Liver (tissue), 8 donors: ENCODE measurements at regions not wholly inside any gene's neighbourhood (a gene's known extent, or its start where the extent isn't known, plus 50 kb on each side); places are given as distances from the start of the nearest gene placed in this dataset.

ENCODE experiments used
- DNase-seq: peaks from one replicate; pipeline ENCODE4 v3.0.0-alpha.2; 2017; ENCODE audit warnings: low spot score
- H3K27ac ChIP-seq, 2 donors: one replicate each; pipeline ENCODE4 v1.7.0; 2013; ENCODE audit warnings: inconsistent platforms in 2 of 2, low read length in 2 of 2, control low read depth in 1 of 2, low read depth in 1 of 2, mild to moderate bottlenecking in 1 of 2
- H3K27me3 ChIP-seq, 4 donors: one replicate each; pipeline versions ENCODE4 v1.6.1 to v1.7.0; 2013; ENCODE audit warnings: low read length in 3 of 4, inconsistent platforms in 1 of 4, mild to moderate bottlenecking in 1 of 4, moderate library complexity in 1 of 4; ENCODE audit not compliant: control insufficient read depth in 4 of 4, insufficient read depth in 4 of 4
- H3K36me3 ChIP-seq, 4 donors: one replicate each; pipeline versions ENCODE4 v1.6.1 to v1.7.0; 2013; ENCODE audit warnings: low read length in 3 of 4, mild to moderate bottlenecking in 3 of 4, low read depth in 1 of 4, moderate library complexity in 1 of 4; ENCODE audit not compliant: control insufficient read depth in 4 of 4, insufficient read depth in 3 of 4
- H3K4me1 ChIP-seq, 4 donors: one replicate each; pipeline versions ENCODE4 v1.6.1 to v1.7.0; 2013; ENCODE audit warnings: low read length in 3 of 4, mild to moderate bottlenecking in 3 of 4, moderate library complexity in 1 of 4; ENCODE audit not compliant: control insufficient read depth in 4 of 4, insufficient read depth in 4 of 4
- H3K4me3 ChIP-seq, 3 donors: one replicate each; pipeline versions ENCODE4 v1.6.1 to v1.7.0; 2013; ENCODE audit warnings: low read length in 3 of 3, control low read depth in 1 of 3, low read depth in 1 of 3, mild to moderate bottlenecking in 1 of 3
- H3K9ac ChIP-seq, 2 donors: one replicate each; pipeline ENCODE4 v1.7.0; 2013; ENCODE audit warnings: low read length in 2 of 2, mild to moderate bottlenecking in 2 of 2, moderate library complexity in 2 of 2, control low read depth in 1 of 2, low read depth in 1 of 2
- H3K9me3 ChIP-seq, 4 donors: one replicate each; pipeline versions ENCODE4 v1.6.1 to v1.7.0; 2013; ENCODE audit warnings: low read length in 3 of 4; ENCODE audit not compliant: control insufficient read depth in 4 of 4
- EGR1 ChIP-seq, 2 donors: IDR thresholded peaks; 2 replicates each; pipeline ENCODE4 v1.6.1; 2016 to 2018; ENCODE audit warnings: antibody characterized with exemption in 2 of 2, low read depth in 2 of 2
- FOXA1 ChIP-seq: IDR thresholded peaks from 2 replicates; pipeline ENCODE4 v1.6.1; 2016; ENCODE audit warnings: antibody characterized with exemption
- FOXA2 ChIP-seq: IDR thresholded peaks from 2 replicates; pipeline ENCODE4 v1.6.1; 2016; ENCODE audit warnings: antibody characterized with exemption
- GABPA ChIP-seq, 2 donors: IDR thresholded peaks in 1 of 2; conservative IDR thresholded peaks in 1 of 2; 2 replicates each; pipeline ENCODE4 v1.6.1; 2016; ENCODE audit warnings: antibody characterized with exemption in 2 of 2, mild to moderate bottlenecking in 1 of 2, moderate library complexity in 1 of 2
- HNF4A ChIP-seq, 2 donors: conservative IDR thresholded peaks; 2 replicates each; pipeline ENCODE4 v1.6.1; 2016; ENCODE audit warnings: antibody characterized with exemption in 2 of 2, mild to moderate bottlenecking in 2 of 2
- HNF4G ChIP-seq: IDR thresholded peaks from 2 replicates; pipeline ENCODE4 v1.6.1; 2016; ENCODE audit warnings: antibody characterized with exemption
- JUND ChIP-seq, 2 donors: IDR thresholded peaks; 2 replicates each; pipeline ENCODE4 v1.6.1; 2016; ENCODE audit warnings: antibody characterized with exemption in 2 of 2
- NR2F2 ChIP-seq: IDR thresholded peaks from 2 replicates; pipeline ENCODE4 v1.6.1; 2016; ENCODE audit warnings: antibody characterized with exemption
- RAD21 ChIP-seq, 2 donors: IDR thresholded peaks; 2 replicates each; pipeline ENCODE4 v1.6.1; 2016; ENCODE audit warnings: antibody characterized with exemption in 2 of 2, mild to moderate bottlenecking in 2 of 2
- RXRA ChIP-seq, 2 donors: IDR thresholded peaks; 2 replicates each; pipeline ENCODE4 v1.6.1; 2017 to 2018; ENCODE audit warnings: antibody characterized with exemption in 2 of 2, mild to moderate bottlenecking in 1 of 2
- TAF1 ChIP-seq: conservative IDR thresholded peaks from 2 replicates; pipeline ENCODE4 v1.6.1; 2016; ENCODE audit warnings: antibody characterized with exemption, mild to moderate bottlenecking
- YY1 ChIP-seq: IDR thresholded peaks from 2 replicates; pipeline ENCODE4 v1.6.1; 2016; ENCODE audit warnings: antibody characterized with exemption, mild to moderate bottlenecking
- WGBS: extraction: QIAGEN DNeasy Blood & Tissue Kit; methylation state at CpG from one replicate; pipeline ENCODE4 v1.1.7; 2013; 5-methylcytosine and 5-hydroxymethylcytosine counted together
- TF ChIP-seq, protein P1 (sequence below): IDR thresholded peaks from 2 replicates; pipeline ENCODE4 v1.6.1; 2016; ENCODE audit warnings: antibody characterized with exemption
- TF ChIP-seq, protein P2 (sequence below): IDR thresholded peaks from 2 replicates; pipeline ENCODE4 v1.6.1; 2016; ENCODE audit warnings: antibody characterized with exemption
- TF ChIP-seq, protein P3 (sequence below): IDR thresholded peaks from 2 replicates; pipeline ENCODE4 v1.6.1; 2016; ENCODE audit warnings: antibody characterized with exemption
- TF ChIP-seq, protein P4 (sequence below): fragments of 150-350 bp; IDR thresholded peaks from 2 replicates; pipeline ENCODE4 v1.5.1; 2017; ENCODE audit warnings: improper control_type of control experiment, low read depth, low read length; ENCODE audit not compliant: missing input control
- donor health status: healthy.
- donor health status: healthy.
- donor health status: healthy.
- donor health status: healthy.
- donor health status: healthy.

DNA sequence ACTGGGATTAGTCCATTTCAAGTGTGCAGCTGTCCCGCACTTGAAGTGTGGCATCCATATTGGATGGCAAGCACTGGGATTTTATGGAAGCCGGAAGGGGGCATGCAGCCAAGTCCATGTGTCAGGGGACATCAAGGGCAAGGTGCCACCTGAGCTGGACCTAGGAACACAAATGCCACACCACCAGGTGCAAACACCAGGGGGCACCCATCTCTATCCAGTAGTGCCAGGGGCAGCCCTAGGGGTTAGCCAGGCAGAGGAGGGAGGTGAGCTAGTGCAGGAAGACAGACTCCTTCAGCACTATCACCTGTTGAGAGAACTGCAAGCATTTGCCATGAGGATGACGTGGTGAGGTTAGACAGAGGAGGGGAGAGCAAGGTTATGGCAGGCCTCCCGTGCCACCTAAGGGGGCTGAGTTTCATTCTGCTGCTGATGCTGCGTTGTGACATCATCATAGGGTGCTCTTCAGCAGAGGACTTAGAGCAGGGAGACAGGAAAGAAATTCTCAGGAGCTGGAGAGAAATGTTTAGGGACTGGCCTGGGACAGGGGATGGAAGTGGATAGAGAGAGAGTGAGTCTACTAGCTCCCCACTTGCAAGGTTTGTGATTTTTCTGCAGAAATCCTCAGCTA is 192.6 kb upstream of the SLC24A3 start:
- no peak overlapping the region for H3K27ac ChIP-seq
- H3K4me3 ChIP-seq: no peak overlapping the region
- H3K36me3 ChIP-seq: no peaks in the 10 kb centered on the region
- H3K9me3 ChIP-seq: no peaks in the 10 kb centered on the region
- no peak for TF ChIP-seq YY1
- no peak for TF ChIP-seq RAD21 (IDR thresholded peaks at IDR 0.05)
- no peak for TF ChIP-seq NR2F2
- no peak for TF ChIP-seq EGR1 (IDR thresholded peaks at IDR 0.05; ENCODE audit: low read depth in 2 of 2)
- no peak for TF ChIP-seq RXRA (IDR thresholded peaks at IDR 0.05)
- TF ChIP-seq, protein P1, sequence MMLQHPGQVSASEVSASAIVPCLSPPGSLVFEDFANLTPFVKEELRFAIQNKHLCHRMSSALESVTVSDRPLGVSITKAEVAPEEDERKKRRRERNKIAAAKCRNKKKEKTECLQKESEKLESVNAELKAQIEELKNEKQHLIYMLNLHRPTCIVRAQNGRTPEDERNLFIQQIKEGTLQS: no peak
- TF ChIP-seq FOXA1: no peak
- TF ChIP-seq GABPA (IDR thresholded peaks at IDR 0.05 in 1 of 2, conservative IDR thresholded peaks at IDR 0.05 in 1 of 2): no peak
- TF ChIP-seq, protein P2, sequence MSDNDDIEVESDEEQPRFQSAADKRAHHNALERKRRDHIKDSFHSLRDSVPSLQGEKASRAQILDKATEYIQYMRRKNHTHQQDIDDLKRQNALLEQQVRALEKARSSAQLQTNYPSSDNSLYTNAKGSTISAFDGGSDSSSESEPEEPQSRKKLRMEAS: no peak
- WGBS: 93% methylated on average over 5 of the region's 5 CpGs
- peaks cover 0 to 2% (median 0%) of the 10 kb centered on the region in 4 donors for H3K4me1 ChIP-seq
- DNase-seq: no peak
- H3K27me3 ChIP-seq: no peaks in the 10 kb centered on the region
- no peak overlapping the region for H3K9ac ChIP-seq

DNA sequence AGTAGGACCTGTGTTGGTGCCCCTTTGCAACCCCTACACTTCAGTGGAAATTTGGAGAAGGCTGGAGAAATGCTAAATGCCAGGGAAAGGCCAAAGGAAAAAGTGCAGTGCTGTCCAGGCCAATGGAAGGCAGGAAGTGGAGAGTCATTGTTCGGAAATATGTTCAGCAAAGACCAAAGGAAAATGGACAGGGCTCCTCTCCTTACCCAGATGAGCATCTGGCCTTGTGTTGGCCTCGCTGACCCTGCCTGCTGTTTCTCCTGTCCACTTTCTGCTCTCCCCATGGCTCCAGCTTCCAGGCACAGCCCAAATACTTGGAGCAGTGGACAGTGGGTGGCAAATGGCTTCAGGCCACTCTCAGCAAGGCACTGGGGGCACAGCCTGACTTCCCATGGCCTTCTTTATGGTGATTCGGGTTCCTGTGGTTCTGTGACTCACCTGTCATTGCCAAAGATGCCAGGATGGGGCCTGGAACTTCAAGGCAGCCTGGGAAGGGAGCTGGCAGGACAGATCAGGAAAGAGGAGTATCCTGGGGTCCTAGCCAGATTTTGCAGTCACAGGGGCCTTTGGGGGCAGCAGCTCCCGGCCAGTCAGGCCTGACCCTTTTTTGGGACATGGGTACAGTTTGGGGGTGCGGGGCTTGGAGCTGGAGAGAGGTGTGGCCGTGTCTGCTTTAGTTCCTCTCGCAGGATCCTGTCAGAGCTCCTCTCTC is 190.9 kb upstream of the SLC24A3 start:
- Histone ChIP-seq H3K27ac (no peak overlapping the region), H3K4me3 (no peak overlapping the region), H3K9ac (no peak overlapping the region), H3K27me3 (no peaks in the 10 kb centered on the region), H3K36me3 (no peaks in the 10 kb centered on the region), H3K4me1 (peaks cover 0 to 2% (median 0%) of the 10 kb centered on the region in 4 donors), H3K9me3 (no peaks in the 10 kb centered on the region)
- 89% methylated on average over 7 of the region's 7 CpGs for WGBS
- no peak for TF ChIP-seq JUND (IDR thresholded peaks at IDR 0.05)
- TF ChIP-seq RXRA (IDR thresholded peaks at IDR 0.05): no peak
- TF ChIP-seq, protein P1: no peak
- no peak for TF ChIP-seq FOXA2
- no peak for TF ChIP-seq YY1
- no peak for TF ChIP-seq HNF4G
- no peak for TF ChIP-seq GABPA (IDR thresholded peaks at IDR 0.05 in 1 of 2, conservative IDR thresholded peaks at IDR 0.05 in 1 of 2)
- TF ChIP-seq, protein P2: no peak
- no peak for DNase-seq

DNA sequence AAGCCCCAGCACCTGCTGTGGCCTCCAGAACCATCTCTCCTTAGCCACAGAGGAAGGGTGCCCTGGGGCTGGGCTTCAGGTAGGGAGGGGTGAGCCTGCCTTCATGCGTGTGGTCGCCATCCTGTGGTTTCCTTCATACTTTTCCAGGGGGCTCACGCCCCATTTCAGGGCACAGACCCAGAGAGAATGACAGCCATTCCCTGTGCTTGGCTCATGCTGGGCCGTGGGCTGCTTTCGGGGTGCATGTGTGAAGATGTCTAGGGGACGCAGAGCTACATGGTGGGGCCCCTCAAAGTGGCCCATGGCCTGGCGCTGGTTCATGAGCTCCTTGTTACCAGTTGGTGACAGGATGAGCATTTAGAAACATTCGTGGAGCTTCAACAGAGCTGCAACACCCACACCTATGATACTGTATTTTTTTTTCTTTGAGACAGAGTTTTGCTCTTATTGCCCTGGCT is 190.3 kb upstream of the SLC24A3 start:
- TF ChIP-seq, protein P3, sequence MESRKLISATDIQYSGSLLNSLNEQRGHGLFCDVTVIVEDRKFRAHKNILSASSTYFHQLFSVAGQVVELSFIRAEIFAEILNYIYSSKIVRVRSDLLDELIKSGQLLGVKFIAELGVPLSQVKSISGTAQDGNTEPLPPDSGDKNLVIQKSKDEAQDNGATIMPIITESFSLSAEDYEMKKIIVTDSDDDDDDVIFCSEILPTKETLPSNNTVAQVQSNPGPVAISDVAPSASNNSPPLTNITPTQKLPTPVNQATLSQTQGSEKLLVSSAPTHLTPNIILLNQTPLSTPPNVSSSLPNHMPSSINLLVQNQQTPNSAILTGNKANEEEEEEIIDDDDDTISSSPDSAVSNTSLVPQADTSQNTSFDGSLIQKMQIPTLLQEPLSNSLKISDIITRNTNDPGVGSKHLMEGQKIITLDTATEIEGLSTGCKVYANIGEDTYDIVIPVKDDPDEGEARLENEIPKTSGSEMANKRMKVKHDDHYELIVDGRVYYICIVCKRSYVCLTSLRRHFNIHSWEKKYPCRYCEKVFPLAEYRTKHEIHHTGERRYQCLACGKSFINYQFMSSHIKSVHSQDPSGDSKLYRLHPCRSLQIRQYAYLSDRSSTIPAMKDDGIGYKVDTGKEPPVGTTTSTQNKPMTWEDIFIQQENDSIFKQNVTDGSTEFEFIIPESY: no peak
- no peak for TF ChIP-seq TAF1
- TF ChIP-seq, protein P4, sequence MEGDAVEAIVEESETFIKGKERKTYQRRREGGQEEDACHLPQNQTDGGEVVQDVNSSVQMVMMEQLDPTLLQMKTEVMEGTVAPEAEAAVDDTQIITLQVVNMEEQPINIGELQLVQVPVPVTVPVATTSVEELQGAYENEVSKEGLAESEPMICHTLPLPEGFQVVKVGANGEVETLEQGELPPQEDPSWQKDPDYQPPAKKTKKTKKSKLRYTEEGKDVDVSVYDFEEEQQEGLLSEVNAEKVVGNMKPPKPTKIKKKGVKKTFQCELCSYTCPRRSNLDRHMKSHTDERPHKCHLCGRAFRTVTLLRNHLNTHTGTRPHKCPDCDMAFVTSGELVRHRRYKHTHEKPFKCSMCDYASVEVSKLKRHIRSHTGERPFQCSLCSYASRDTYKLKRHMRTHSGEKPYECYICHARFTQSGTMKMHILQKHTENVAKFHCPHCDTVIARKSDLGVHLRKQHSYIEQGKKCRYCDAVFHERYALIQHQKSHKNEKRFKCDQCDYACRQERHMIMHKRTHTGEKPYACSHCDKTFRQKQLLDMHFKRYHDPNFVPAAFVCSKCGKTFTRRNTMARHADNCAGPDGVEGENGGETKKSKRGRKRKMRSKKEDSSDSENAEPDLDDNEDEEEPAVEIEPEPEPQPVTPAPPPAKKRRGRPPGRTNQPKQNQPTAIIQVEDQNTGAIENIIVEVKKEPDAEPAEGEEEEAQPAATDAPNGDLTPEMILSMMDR: no peak
- no peak for TF ChIP-seq HNF4A (conservative IDR thresholded peaks at IDR 0.05)
- TF ChIP-seq RXRA (IDR thresholded peaks at IDR 0.05): no peak
- TF ChIP-seq JUND (IDR thresholded peaks at IDR 0.05): no peak
- no peak for TF ChIP-seq HNF4G
- Histone ChIP-seq H3K4me1 (peaks cover 0 to 2% (median 0%) of the 10 kb centered on the region in 4 donors), H3K9ac (no peak overlapping the region), H3K27ac (no peak overlapping the region), H3K4me3 (no peak overlapping the region), H3K36me3 (no peaks in the 10 kb centered on the region), H3K27me3 (no peaks in the 10 kb centered on the region), H3K9me3 (no peaks in the 10 kb centered on the region)
- no peak for DNase-seq
- 88% methylated on average over 8 of the region's 8 CpGs for WGBS
